Keratinocyte (primary cell): ENCODE measurements at regions not wholly inside any gene's neighbourhood (a gene's known extent, or its start where the extent isn't known, plus 50 kb on each side); places are given as distances from the start of the nearest gene placed in this dataset.

ENCODE experiments used
- EZH2 ChIP-seq: IDR thresholded peaks from one replicate; pipeline ENCODE4 v1.6.1; 2012; ENCODE audit warnings: inconsistent platforms, mild to moderate bottlenecking, low read length, moderate library complexity
- TF ChIP-seq, protein P1 (sequence below), 3 experiments: IDR thresholded peaks in 1 of 3; conservative IDR thresholded peaks in 1 of 3; optimal IDR thresholded peaks in 1 of 3; 2 replicates in 2 of 3; 3 replicates in 1 of 3; pipeline versions ENCODE3 to v1.5.1; 2011; ENCODE audit warnings: low read length in 3 of 3, mild to moderate bottlenecking in 3 of 3, moderate library complexity in 2 of 3, control low read depth in 1 of 3, inconsistent platforms in 1 of 3; ENCODE audit not compliant: insufficient read depth in 2 of 3; ENCODE audit errors: extremely low read depth in 1 of 3

DNA sequence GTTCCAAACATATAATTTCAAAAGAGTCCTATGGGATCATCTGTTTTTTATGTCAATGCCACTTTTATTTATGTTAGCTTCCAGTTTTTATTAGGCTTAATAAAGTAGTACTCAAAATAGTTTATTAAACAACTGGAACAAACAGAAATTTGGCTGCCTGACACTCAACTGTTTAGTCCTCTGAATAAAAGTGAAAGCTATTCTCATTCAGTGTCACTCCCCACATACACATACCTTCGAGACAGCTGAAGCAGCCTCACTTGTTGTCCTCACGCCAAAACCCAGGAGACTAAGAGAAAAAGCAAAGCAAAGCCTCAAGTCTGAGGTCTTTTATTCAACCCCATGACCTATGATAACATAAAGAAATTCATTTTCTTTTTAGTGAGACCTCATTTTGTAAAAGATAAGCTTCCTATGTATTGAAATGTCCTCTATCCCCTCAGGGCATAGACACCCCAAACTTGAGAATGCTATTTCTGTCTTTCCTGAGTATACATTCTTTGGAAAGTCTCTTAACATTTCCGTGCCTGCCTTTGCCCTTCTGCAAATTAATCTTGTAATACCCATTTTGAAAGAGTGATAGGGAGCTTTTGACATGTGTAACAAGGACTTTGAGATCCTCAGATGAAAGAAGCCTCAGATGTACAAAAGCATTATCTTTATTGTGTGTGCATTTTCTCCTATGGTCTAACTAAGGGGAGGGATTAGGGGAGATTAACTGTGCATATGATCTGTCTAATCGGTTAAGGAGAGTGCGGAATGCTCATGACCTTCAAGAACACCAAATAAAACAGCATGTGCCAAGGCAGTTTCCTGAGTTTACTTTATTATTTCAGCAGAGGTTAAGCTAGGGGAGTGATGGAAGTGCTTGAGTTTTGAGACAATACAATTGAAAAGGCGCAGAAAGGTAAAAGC, 1523.7 kb upstream of the PIK3C3 start:
- TF ChIP-seq, protein P1, sequence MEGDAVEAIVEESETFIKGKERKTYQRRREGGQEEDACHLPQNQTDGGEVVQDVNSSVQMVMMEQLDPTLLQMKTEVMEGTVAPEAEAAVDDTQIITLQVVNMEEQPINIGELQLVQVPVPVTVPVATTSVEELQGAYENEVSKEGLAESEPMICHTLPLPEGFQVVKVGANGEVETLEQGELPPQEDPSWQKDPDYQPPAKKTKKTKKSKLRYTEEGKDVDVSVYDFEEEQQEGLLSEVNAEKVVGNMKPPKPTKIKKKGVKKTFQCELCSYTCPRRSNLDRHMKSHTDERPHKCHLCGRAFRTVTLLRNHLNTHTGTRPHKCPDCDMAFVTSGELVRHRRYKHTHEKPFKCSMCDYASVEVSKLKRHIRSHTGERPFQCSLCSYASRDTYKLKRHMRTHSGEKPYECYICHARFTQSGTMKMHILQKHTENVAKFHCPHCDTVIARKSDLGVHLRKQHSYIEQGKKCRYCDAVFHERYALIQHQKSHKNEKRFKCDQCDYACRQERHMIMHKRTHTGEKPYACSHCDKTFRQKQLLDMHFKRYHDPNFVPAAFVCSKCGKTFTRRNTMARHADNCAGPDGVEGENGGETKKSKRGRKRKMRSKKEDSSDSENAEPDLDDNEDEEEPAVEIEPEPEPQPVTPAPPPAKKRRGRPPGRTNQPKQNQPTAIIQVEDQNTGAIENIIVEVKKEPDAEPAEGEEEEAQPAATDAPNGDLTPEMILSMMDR (optimal IDR thresholded peaks at IDR 0.05 in 1 of 3, IDR thresholded peaks at IDR 0.05 in 1 of 3, conservative IDR thresholded peaks at IDR 0.05 in 1 of 3; ENCODE audit: extremely low read depth in 1 of 3, insufficient read depth in 2 of 3, low read length in 3 of 3), result no peak
- TF ChIP-seq EZH2, result no peak
